NCI-H226 (cell line): ENCODE measurements at regions not wholly inside any gene's neighbourhood (a gene's known extent, or its start where the extent isn't known, plus 50 kb on each side); places are given as distances from the start of the nearest gene placed in this dataset.
A peak's percentile ranks its signal among the peaks of the same experiment; 100 is the strongest.
"Not testable (repeated sequence)": the region's sequence is repeated elsewhere in the genome, so short reads cannot be mapped to it uniquely, and the experiment has no call there.

Experiments used
- DNase-seq: peaks from one replicate; pipeline ENCODE4 v3.0.0-alpha.2; 2015

GRCh38 chr12:119931402-119931801 is 54.3 kb upstream of the CIT start:
- no peak for DNase-seq

- DNase-seq, result no peak
Measured at GRCh38 chr12:119932921-119933320, 55.8 kb upstream of the CIT start.

GRCh38 chr12:119934780-119935179 is 54.3 kb upstream of the BICDL1 start:
- not testable (repeated sequence) for DNase-seq

- DNase-seq, result no peak
Measured at GRCh38 chr12:119936705-119937311, 52.2 kb upstream of the BICDL1 start.

GRCh38 chr12:119938049-119938667 is 50.9 kb upstream of the BICDL1 start:
- peak; percentile 14 for DNase-seq
